ENCODE measurements at regions not wholly inside any gene's neighbourhood (a gene's known extent, or its start where the extent isn't known, plus 50 kb on each side); places are given as distances from the start of the nearest gene placed in this dataset.

GRCh38 chr13:64029343-64030093 is 2613.9 kb upstream of the PCDH20 start:
- DNase-seq (ENCODE audit: low read depth, low spot score), result no peak
- H3K9me1 ChIP-seq (replicated peaks; ENCODE audit: control insufficient read depth, extremely low read depth, insufficient read depth, low read length), result no peaks in the 10 kb centered on the region
- intact Hi-C loops (cut with micrococcal nuclease) (no loop called here), dilution Hi-C loops (cut with MboI; ENCODE audit: extremely low pct_ligation_motif_present, low sequenced_read_pairs) (no loop called here)
- H3K4me1 ChIP-seq (ENCODE audit: control insufficient read depth, extremely low read depth, insufficient read depth, low read length), result no peaks in the 10 kb centered on the region
- H4K20me1 ChIP-seq (replicated peaks; ENCODE audit: control insufficient read depth, extremely low read depth, insufficient read depth, low read length), result no peaks in the 10 kb centered on the region
- no peak overlapping the region for H3K4me2 ChIP-seq (ENCODE audit: insufficient read depth, low read length)
- no peaks in the 10 kb centered on the region for H3K9me3 ChIP-seq (replicated peaks; ENCODE audit: control insufficient read depth, insufficient read depth, low read length)
- no peak overlapping the region for H2AFZ ChIP-seq (ENCODE audit: low read depth, low read length)
- no peak for FAIRE-seq
- no peaks in the 10 kb centered on the region for H3K27me3 ChIP-seq (ENCODE audit: control insufficient read depth in 2 of 2, insufficient read depth in 2 of 2, low read length in 2 of 2)
- no peaks in the 10 kb centered on the region for H3K36me3 ChIP-seq (ENCODE audit: control insufficient read depth in 2 of 2, extremely low read depth in 1 of 2, insufficient read depth in 2 of 2, low read length in 2 of 2)
- H3K4me3 ChIP-seq (replicated peaks in 1 of 3; ENCODE audit: insufficient read depth in 1 of 3, low read depth in 1 of 3, low read length in 3 of 3), result no peak overlapping the region
- H3K9ac ChIP-seq (replicated peaks; ENCODE audit: extremely low read depth, insufficient read depth, low read length), result no peak overlapping the region
- TF ChIP-seq POLR2A (IDR thresholded peaks at IDR 0.05; ENCODE audit: low read depth, low read length) (no peak), JUN (IDR thresholded peaks at IDR 0.05; ENCODE audit: borderline replicate concordance, insufficient read depth, insufficient read length, low read depth) (no peak), FOS (IDR thresholded peaks at IDR 0.05; ENCODE audit: borderline replicate concordance, insufficient read depth, low read length) (no peak), GATA2 (IDR thresholded peaks at IDR 0.05; ENCODE audit: insufficient read depth, insufficient read length, low read depth, low read length) (no peak), MAX (IDR thresholded peaks at IDR 0.05; ENCODE audit: insufficient read depth, insufficient read length) (no peak), MYC (IDR thresholded peaks at IDR 0.05; ENCODE audit: low read depth, low read length) (no peak)
- no peak overlapping the region for H3K27ac ChIP-seq (ENCODE audit: insufficient read depth, low read depth, low read length)
- H3K79me2 ChIP-seq (ENCODE audit: control insufficient read depth, insufficient read depth, low read length), result no peaks in the 10 kb centered on the region
- CTCF ChIA-PET, result no interaction called here
- no TSS peak for BruUV-seq (replicated peaks)
- POLR2A ChIA-PET, result no interaction called here

GRCh38 chr13:64028551-64028950 is 2612.9 kb upstream of the PCDH20 start:
- POLR2A ChIA-PET, result interaction anchor here (0.6 kb wide), 1 partner anchor 13 kb away, joined by 3 read pairs; no protein-coding TSS in a partner anchor
- dilution Hi-C loops (cut with MboI; ENCODE audit: extremely low pct_ligation_motif_present, low sequenced_read_pairs) (no loop called here), intact Hi-C loops (cut with micrococcal nuclease) (no loop called here)
- DNase-seq (ENCODE audit: low read depth, low spot score) (no peak), FAIRE-seq (no peak)
- H3K4me3 ChIP-seq (replicated peaks in 1 of 3; ENCODE audit: insufficient read depth in 1 of 3, low read depth in 1 of 3, low read length in 3 of 3), result no peak overlapping the region
- H3K36me3 ChIP-seq (ENCODE audit: control insufficient read depth in 2 of 2, extremely low read depth in 1 of 2, insufficient read depth in 2 of 2, low read length in 2 of 2), result no peaks in the 10 kb centered on the region
- CTCF ChIA-PET, result interaction anchor here (0.8 kb wide), 1 partner anchor 378 kb away, joined by 3 read pairs; no protein-coding TSS in a partner anchor
- no peak overlapping the region for H2AFZ ChIP-seq (ENCODE audit: low read depth, low read length)
- TF ChIP-seq POLR2A (IDR thresholded peaks at IDR 0.05; ENCODE audit: low read depth, low read length) (no peak), GATA2 (IDR thresholded peaks at IDR 0.05; ENCODE audit: insufficient read depth, insufficient read length, low read depth, low read length) (no peak), CTCF (IDR thresholded peaks at IDR 0.05; ENCODE audit: extremely low read depth in 1 of 2, insufficient read depth in 1 of 2, low read depth in 1 of 2, low read length in 2 of 2) (no peak), JUN (IDR thresholded peaks at IDR 0.05; ENCODE audit: borderline replicate concordance, insufficient read depth, insufficient read length, low read depth) (no peak), MYC (IDR thresholded peaks at IDR 0.05; ENCODE audit: low read depth, low read length) (no peak), MAX (IDR thresholded peaks at IDR 0.05; ENCODE audit: insufficient read depth, insufficient read length) (no peak), FOS (IDR thresholded peaks at IDR 0.05; ENCODE audit: borderline replicate concordance, insufficient read depth, low read length) (no peak), EZH2 (IDR thresholded peaks at IDR 0.05; ENCODE audit: borderline replicate concordance, low read depth, low read length, severe bottlenecking) (no peak), POLR2AphosphoS5 (IDR thresholded peaks at IDR 0.05; ENCODE audit: insufficient read depth, low read depth, low read length) (no peak)
- H3K9ac ChIP-seq (replicated peaks; ENCODE audit: extremely low read depth, insufficient read depth, low read length), result no peak overlapping the region
- no TSS peak for BruUV-seq (replicated peaks)
- no peaks in the 10 kb centered on the region for H4K20me1 ChIP-seq (replicated peaks; ENCODE audit: control insufficient read depth, extremely low read depth, insufficient read depth, low read length)
- H3K4me2 ChIP-seq (ENCODE audit: insufficient read depth, low read length), result no peak overlapping the region
- no peaks in the 10 kb centered on the region for H3K27me3 ChIP-seq (ENCODE audit: control insufficient read depth in 2 of 2, insufficient read depth in 2 of 2, low read length in 2 of 2)
- H3K79me2 ChIP-seq (ENCODE audit: control insufficient read depth, insufficient read depth, low read length), result no peaks in the 10 kb centered on the region
- H3K4me1 ChIP-seq (ENCODE audit: control insufficient read depth, extremely low read depth, insufficient read depth, low read length), result no peaks in the 10 kb centered on the region
- H3K9me3 ChIP-seq (replicated peaks; ENCODE audit: control insufficient read depth, insufficient read depth, low read length), result no peaks in the 10 kb centered on the region
- H3K9me1 ChIP-seq (replicated peaks; ENCODE audit: control insufficient read depth, extremely low read depth, insufficient read depth, low read length), result no peaks in the 10 kb centered on the region
- no peak overlapping the region for H3K27ac ChIP-seq (ENCODE audit: insufficient read depth, low read depth, low read length)

Measured in endothelial cell of umbilical vein (primary cell).